PFSK-1 (cell line): ENCODE measurements at regions not wholly inside any gene's neighbourhood (a gene's known extent, or its start where the extent isn't known, plus 50 kb on each side); places are given as distances from the start of the nearest gene placed in this dataset.

ENCODE experiments used
- FOXP2 ChIP-seq: optimal IDR thresholded peaks from 2 replicates; pipeline ENCODE3; 2011; ENCODE audit warnings: borderline replicate concordance, control low read depth, inconsistent platforms; ENCODE audit not compliant: insufficient read depth; ENCODE audit errors: extremely low read length, extremely low read depth
- POLR2AphosphoS5 ChIP-seq: IDR thresholded peaks from 2 replicates; pipeline ENCODE4 v1.6.1; 2012; ENCODE audit warnings: low read depth, mild to moderate bottlenecking, control low read depth, low read length, moderate library complexity
- REST ChIP-seq, 2 experiments: IDR thresholded peaks; 2 replicates each; pipeline versions ENCODE4 v1.6.1 to v1.8.0; 2011 to 2012; ENCODE audit warnings: low read depth in 2 of 2, low read length in 2 of 2, control low read depth in 1 of 2, inconsistent platforms in 1 of 2, mild to moderate bottlenecking in 1 of 2, moderate library complexity in 1 of 2; ENCODE audit not compliant: insufficient read depth in 1 of 2
- SIN3A ChIP-seq: IDR thresholded peaks from 2 replicates; pipeline ENCODE4 v1.6.1; 2012; ENCODE audit warnings: mild to moderate bottlenecking, low read length, moderate library complexity, borderline replicate concordance; ENCODE audit not compliant: insufficient read depth
- TAF1 ChIP-seq: IDR thresholded peaks from 2 replicates; pipeline ENCODE4 v1.6.1; 2012; ENCODE audit warnings: low read length, control low read depth, borderline replicate concordance; ENCODE audit not compliant: insufficient read depth

DNA sequence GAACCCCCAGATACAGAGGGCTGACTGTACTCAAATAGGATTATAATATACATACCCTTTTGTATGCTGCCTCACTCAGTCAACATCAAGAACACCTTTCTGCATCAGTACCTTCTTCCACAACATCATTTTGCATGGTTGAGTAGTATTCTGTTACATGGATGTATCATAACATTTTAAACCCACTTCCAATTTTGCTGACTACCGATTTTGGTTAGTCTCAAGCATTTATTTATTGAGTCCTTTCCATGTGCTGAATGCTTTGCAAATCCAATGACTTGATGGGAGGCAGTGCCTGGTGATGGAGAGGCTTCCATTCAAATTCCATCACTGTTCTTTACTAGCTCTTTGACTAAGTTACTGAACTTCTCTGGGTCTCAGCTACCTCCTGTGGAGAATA lies 182.0 kb upstream of the KLF4 start:
- no peak for TF ChIP-seq REST (IDR thresholded peaks at IDR 0.05; ENCODE audit: insufficient read depth in 1 of 2, low read depth in 2 of 2, low read length in 2 of 2)
- TF ChIP-seq POLR2AphosphoS5: no peak
- TF ChIP-seq TAF1: no peak
- no peak for TF ChIP-seq FOXP2
- no peak for TF ChIP-seq SIN3A
